Neural cell (in vitro differentiated cells): ENCODE measurements at regions not wholly inside any gene's neighbourhood (a gene's known extent, or its start where the extent isn't known, plus 50 kb on each side); places are given as distances from the start of the nearest gene placed in this dataset.

Source experiments
- H2AFZ ChIP-seq: fragments of 200-600, 300-800 bp; sonication (generic), shearing (Covaris generic); 2 replicates; pipeline ENCODE4 v1.6.0; 2014; ENCODE audit warnings: low read depth, mild to moderate bottlenecking, antibody characterized with exemption, low read length, moderate library complexity
- H3F3A ChIP-seq: fragments of 200-600 bp; shearing (Covaris generic); 2 replicates; pipeline ENCODE4 v1.6.1; 2016; ENCODE audit warnings: mild to moderate bottlenecking, moderate library complexity, mixed read lengths, antibody characterized with exemption, low read length; ENCODE audit not compliant: insufficient read depth, poor library complexity, severe bottlenecking
- H3K27ac ChIP-seq: fragments of 200-600, 300-800 bp; sonication (generic), shearing (Covaris generic); 2 replicates; pipeline ENCODE4 v1.5.1; 2014; ENCODE audit warnings: mild to moderate bottlenecking, low read length, moderate library complexity
- H3K27me3 ChIP-seq: fragments of 300-800, 200-600 bp; sonication (generic), shearing (Covaris generic); 2 replicates; pipeline ENCODE4 v1.6.0; 2014; ENCODE audit warnings: mild to moderate bottlenecking, low read depth, low read length, moderate library complexity; ENCODE audit not compliant: insufficient read depth
- H3K36me3 ChIP-seq: fragments of 300-800, 200-600 bp; sonication (generic), shearing (Covaris generic); 2 replicates; pipeline ENCODE4 v1.5.1; 2014; ENCODE audit warnings: mild to moderate bottlenecking, antibody characterized with exemption, low read length, moderate library complexity; ENCODE audit not compliant: insufficient read depth
- H3K4me2 ChIP-seq: fragments of 300-800, 200-600 bp; sonication (generic), shearing (Covaris generic); 2 replicates; pipeline ENCODE4 v1.6.0; 2014; ENCODE audit warnings: mild to moderate bottlenecking, low read length
- H3K4me3 ChIP-seq: fragments of 300-800, 200-600 bp; sonication (generic), shearing (Covaris generic); 2 replicates; pipeline ENCODE4 v1.5.1; 2014; ENCODE audit warnings: mild to moderate bottlenecking, low read length, moderate library complexity
- H3K79me2 ChIP-seq: fragments of 200-600 bp; shearing (Covaris generic); replicated peaks from 2 replicates; pipeline ENCODE4 v1.6.0; 2014; ENCODE audit warnings: mild to moderate bottlenecking, low read length, moderate library complexity; ENCODE audit not compliant: insufficient read depth
- H3K9ac ChIP-seq: fragments of 300-800, 200-600 bp; sonication (generic), shearing (Covaris generic); 2 replicates; pipeline ENCODE4 v1.6.1; 2016; ENCODE audit warnings: mild to moderate bottlenecking, low read length, mixed read lengths
- H3K9me2 ChIP-seq: fragments of 200-600 bp; shearing (Covaris generic); 2 replicates; pipeline ENCODE4 v1.6.1; 2016; ENCODE audit warnings: mild to moderate bottlenecking, low read length, mixed read lengths; ENCODE audit not compliant: insufficient read depth
- H3K9me3 ChIP-seq: fragments of 200-600, 300-800 bp; sonication (generic), shearing (Covaris generic); 2 replicates; pipeline ENCODE4 v1.6.1; 2016; ENCODE audit warnings: mild to moderate bottlenecking, mixed run types, low read length, moderate library complexity, mixed read lengths
- H4K20me1 ChIP-seq: fragments of 200-600 bp; shearing (Covaris generic); 2 replicates; pipeline ENCODE4 v1.6.1; 2016; ENCODE audit warnings: mild to moderate bottlenecking, mixed run types; ENCODE audit not compliant: insufficient read depth
- CTCF ChIP-seq: fragments of 450-650 bp; IDR thresholded peaks from 2 replicates; pipeline ENCODE4 v1.5.1; 2014; ENCODE audit warnings: antibody characterized with exemption, mild to moderate bottlenecking, moderate library complexity; ENCODE audit not compliant: poor library complexity, severe bottlenecking
- EP300 ChIP-seq: fragments of 450-650 bp; conservative IDR thresholded peaks from 2 replicates; pipeline ENCODE4 v1.6.1; 2014; ENCODE audit warnings: antibody characterized with exemption, mild to moderate bottlenecking, moderate library complexity; ENCODE audit not compliant: poor library complexity, severe bottlenecking
- EZH2 ChIP-seq: fragments of 200-600, 300-800 bp; shearing (Covaris generic), sonication (generic); IDR thresholded peaks from 2 replicates; pipeline ENCODE4 v1.6.1; 2014; ENCODE audit warnings: antibody characterized with exemption, low read length, borderline replicate concordance, mild to moderate bottlenecking; ENCODE audit not compliant: insufficient read depth, poor library complexity, severe bottlenecking
- MXI1 ChIP-seq: fragments of 450-650 bp; conservative IDR thresholded peaks from 2 replicates; pipeline ENCODE4 v1.6.1; 2014; ENCODE audit warnings: antibody characterized with exemption, mild to moderate bottlenecking; ENCODE audit not compliant: poor library complexity, severe bottlenecking
- POLR2AphosphoS5 ChIP-seq: IDR thresholded peaks from 2 replicates; pipeline ENCODE4 v1.6.1; 2012
- RAD21 ChIP-seq: fragments of 450-650 bp; conservative IDR thresholded peaks from 2 replicates; pipeline ENCODE4 v1.6.1; 2014; ENCODE audit warnings: antibody characterized with exemption, mild to moderate bottlenecking, moderate library complexity
- REST ChIP-seq: IDR thresholded peaks from 2 replicates; pipeline ENCODE4 v1.6.1; 2012; ENCODE audit warnings: borderline replicate concordance
- SMC3 ChIP-seq: fragments of 450-650 bp; conservative IDR thresholded peaks from 2 replicates; pipeline ENCODE4 v1.6.1; 2014; ENCODE audit warnings: antibody characterized with exemption, mild to moderate bottlenecking, moderate library complexity; ENCODE audit not compliant: poor library complexity
- TAF1 ChIP-seq: IDR thresholded peaks from 2 replicates; pipeline ENCODE4 v1.6.1; 2012; ENCODE audit warnings: low read depth

DNA sequence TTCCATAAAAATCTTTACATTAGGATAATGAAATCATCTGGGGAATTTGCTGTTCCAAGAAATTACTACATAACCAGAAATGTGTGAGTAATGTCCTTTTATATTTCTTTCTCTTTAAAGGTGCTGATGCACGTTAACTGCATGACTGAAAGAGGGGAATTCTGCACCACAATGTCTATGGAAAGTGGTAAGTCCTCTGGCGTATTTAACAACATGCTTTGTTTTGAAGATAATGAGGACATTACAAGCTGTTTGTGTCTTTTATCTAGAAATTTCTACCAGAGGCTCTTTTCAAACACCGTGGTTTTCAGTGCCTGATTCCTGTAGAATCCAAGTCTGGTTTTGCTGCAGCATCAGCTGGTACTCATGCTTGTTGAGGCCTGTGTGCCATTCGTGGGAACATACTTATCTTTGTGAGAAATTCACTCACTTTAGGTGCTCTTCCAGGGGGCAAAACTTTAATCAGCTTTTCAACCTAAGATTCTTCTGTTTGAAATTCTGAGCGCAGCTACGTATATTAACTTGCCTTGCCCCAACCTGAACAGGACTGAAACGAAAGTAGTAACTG lies 257.2 kb downstream of the PDHA2 start:
- Histone ChIP-seq H2AFZ (no peak overlapping the region), H3K27me3 (no peaks in the 10 kb centered on the region), H3K9me2 (no peaks in the 10 kb centered on the region), H3K4me2 (no peak overlapping the region), H4K20me1 (no peaks in the 10 kb centered on the region), H3K9ac (no peak overlapping the region), H3K4me3 (no peak overlapping the region), H3K27ac (no peak overlapping the region), H3K79me2 (no peaks in the 10 kb centered on the region), H3F3A (no peaks in the 10 kb centered on the region), H3K36me3 (no peaks in the 10 kb centered on the region), H3K9me3 (no peaks in the 10 kb centered on the region)
- TF ChIP-seq REST (no peak), TAF1 (no peak), MXI1 (no peak), SMC3 (no peak), EZH2 (no peak), RAD21 (no peak), CTCF (no peak), EP300 (no peak), POLR2AphosphoS5 (no peak)

DNA sequence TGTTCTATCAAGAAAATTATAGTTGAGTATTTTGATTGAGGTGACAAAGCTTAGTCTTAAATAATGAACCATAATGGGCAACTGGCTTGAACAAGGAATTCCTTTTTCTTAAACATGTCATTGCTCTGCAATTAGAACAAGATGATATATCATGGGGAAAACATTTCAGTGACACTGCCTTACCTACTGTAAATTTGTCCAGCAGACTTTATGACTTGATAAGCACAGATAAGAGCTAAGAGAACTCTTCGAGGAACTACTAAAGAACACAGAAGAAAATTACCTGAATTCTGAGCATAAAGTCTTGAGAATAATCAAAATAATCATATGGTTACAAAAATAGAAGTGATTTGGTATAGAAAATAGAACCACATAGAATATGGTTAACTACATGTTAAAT lies 257.8 kb downstream of the PDHA2 start:
- Histone ChIP-seq H3K4me3 (no peak overlapping the region), H3K9me3 (no peaks in the 10 kb centered on the region), H3K4me2 (no peak overlapping the region), H3K9me2 (no peaks in the 10 kb centered on the region), H3K36me3 (no peaks in the 10 kb centered on the region), H3F3A (no peaks in the 10 kb centered on the region), H3K79me2 (no peaks in the 10 kb centered on the region), H4K20me1 (no peaks in the 10 kb centered on the region), H3K27me3 (no peaks in the 10 kb centered on the region), H3K27ac (no peak overlapping the region), H2AFZ (no peak overlapping the region), H3K9ac (no peak overlapping the region)
- TF ChIP-seq CTCF (no peak), REST (no peak), TAF1 (no peak), SMC3 (no peak), POLR2AphosphoS5 (no peak), EZH2 (no peak), EP300 (no peak), RAD21 (no peak), MXI1 (no peak)
